ENCODE measurements at regions not wholly inside any gene's neighbourhood (a gene's known extent, or its start where the extent isn't known, plus 50 kb on each side); places are given as distances from the start of the nearest gene placed in this dataset.

GRCh38 chr20:17854307-17854903, 114.2 kb downstream of the SNX5 start:
- TF ChIP-seq CTCF (IDR thresholded peaks at IDR 0.05) (no peak), POLR2A (IDR thresholded peaks at IDR 0.05) (no peak)

All from lower leg skin (tissue), 3 donors.